ENCODE measurements at regions not wholly inside any gene's neighbourhood (a gene's known extent, or its start where the extent isn't known, plus 50 kb on each side); places are given as distances from the start of the nearest gene placed in this dataset.
"Not testable (repeated sequence)": the region's sequence is repeated elsewhere in the genome, so short reads cannot be mapped to it uniquely, and the experiment has no call there.

- no peak for FAIRE-seq
These were observed 90.5 kb upstream of the SIRPG start for GRCh38 chr20:1747953-1748577.

DNA sequence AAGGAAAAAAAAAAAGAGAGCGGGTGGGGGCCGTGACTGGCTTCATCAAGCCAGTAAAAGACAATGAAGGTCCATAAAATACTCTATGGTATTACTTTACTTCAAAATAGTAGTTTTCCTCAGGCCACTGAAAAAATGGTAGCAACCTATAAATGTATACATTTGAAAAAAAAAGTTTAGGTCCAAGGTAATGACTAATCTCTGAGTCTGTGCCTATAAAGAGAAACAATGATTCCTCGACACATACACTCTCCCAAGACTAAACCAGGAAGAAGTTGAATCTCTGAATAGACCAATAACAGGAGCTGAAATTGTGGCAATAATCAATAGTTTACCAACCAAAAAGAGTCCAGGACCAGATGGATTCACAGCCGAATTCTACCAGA lies 84.5 kb upstream of the SIRPG start:
- not testable (repeated sequence) for FAIRE-seq

GRCh38 chr20:1741309-1742048 lies 83.9 kb upstream of the SIRPG start:
- FAIRE-seq: no peak

- FAIRE-seq: no peak
These were observed 79.6 kb upstream of the SIRPG start for GRCh38 chr20:1737134-1737533.

DNA sequence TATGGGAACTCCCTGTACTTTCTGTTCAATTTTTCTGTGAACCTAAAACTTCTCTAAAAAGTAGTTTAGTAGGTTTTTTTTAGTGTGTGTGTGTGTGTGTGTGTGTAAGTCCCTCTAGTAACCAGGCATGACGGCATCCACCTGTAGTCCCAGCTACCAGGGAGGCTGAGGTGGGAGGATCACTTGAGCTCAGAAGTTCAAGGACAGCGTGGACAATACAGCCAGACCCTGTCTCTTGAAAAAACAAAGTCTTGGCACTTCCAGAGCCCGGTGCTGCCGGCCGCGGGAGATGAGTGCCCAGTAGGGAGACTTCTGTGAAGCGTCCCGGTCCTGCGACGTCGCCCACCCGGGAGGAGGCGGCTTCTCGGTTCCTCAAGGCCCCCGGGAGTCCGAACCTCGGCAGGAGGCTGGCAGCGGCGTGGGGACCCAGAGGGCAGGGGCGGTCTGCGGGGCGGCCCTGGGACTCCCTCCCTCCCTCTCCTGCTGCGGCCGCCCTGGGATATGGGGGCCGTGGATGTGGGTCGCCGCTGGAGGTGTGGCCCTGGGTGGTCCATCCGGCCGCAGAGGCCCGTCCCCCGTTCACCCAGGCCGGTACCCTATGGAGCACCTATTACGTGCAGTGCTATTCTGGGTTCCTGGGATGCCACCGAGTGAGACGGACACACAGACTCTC lies 78.0 kb upstream of the SIRPG start:
- no peak for FAIRE-seq

DNA sequence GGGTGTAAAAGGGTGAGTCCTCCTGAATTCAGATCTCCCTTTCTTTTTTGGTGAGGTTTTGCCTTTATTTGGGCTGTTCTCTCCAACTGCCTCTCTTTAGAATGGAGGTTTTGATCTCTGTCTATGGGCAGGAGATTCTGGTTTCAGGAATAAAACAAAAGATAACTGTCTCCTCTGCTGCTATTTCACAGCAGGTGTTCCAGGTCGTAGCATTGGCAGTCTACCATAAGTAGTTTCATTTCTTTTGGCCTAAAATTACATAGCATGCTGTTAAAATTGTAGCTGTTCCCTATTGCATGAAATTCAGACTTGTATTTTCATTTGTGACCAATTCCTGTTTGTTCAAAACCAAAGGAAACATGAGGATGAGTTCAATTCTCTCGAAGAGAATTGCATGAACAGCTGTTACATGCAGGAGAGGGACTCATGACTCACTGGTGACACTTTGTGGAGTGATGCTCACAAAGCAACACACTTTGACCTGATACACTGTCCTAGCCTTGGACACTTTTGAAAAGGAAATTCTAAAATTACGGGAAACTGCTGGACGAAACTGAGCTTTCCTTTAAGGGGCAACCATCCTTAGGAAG lies 76.8 kb upstream of the SIRPG start:
- no peak for FAIRE-seq

DNA sequence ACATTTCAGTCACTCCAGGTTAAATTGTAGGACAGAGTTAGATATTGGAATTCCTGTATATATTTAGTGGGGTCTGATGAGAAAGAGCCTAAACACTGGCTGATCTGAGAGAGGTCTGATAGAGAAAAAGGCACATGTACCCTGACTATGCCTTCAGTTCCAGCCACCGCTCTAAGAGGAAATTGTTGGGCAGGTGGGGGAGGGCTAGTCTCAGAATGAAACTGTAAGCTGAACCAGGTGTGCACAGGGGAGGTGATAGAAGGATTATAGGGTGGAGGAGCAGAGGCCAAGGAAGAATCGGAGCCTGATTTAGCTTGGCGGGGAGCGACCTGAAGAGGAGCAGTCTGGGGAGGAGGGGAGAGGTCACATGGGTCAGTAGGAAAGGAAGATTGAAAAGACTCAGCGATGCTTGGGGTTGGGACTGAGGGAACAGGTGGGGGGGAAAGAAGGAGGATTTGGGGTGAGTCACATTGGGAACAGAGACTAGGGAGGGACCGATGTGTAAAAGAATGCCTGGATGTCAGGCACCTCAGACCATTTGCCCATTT lies 74.3 kb upstream of the SIRPG start:
- FAIRE-seq: not testable (repeated sequence)

GRCh38 chr20:1730981-1731711 lies 73.6 kb upstream of the SIRPG start:
- not testable (repeated sequence) for FAIRE-seq

GRCh38 chr20:1727303-1727702 lies 69.7 kb upstream of the SIRPG start:
- FAIRE-seq: not testable (repeated sequence)

DNA sequence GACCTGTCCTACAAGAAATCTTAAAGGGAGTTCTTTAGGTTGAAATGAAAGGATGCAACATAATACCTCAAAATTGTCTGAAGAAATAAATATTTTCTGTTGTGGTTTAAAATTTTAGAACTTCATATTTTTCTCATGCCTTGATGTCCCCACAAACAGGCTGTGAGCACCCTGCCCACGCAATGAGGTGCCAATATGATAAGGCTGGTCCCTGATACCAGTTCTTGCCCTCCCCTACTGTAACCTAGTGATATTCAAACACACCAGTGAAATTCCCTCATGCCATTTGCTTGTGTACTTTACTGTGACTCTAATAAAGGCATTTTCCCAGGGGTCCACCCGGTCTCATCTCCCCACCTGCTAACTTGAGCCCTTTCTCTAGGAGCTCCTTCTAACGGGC lies 67.3 kb upstream of the SIRPG start:
- FAIRE-seq: no peak

- FAIRE-seq: no peak
These were observed 65.0 kb upstream of the SIRPG start for GRCh38 chr20:1722513-1723050.

DNA sequence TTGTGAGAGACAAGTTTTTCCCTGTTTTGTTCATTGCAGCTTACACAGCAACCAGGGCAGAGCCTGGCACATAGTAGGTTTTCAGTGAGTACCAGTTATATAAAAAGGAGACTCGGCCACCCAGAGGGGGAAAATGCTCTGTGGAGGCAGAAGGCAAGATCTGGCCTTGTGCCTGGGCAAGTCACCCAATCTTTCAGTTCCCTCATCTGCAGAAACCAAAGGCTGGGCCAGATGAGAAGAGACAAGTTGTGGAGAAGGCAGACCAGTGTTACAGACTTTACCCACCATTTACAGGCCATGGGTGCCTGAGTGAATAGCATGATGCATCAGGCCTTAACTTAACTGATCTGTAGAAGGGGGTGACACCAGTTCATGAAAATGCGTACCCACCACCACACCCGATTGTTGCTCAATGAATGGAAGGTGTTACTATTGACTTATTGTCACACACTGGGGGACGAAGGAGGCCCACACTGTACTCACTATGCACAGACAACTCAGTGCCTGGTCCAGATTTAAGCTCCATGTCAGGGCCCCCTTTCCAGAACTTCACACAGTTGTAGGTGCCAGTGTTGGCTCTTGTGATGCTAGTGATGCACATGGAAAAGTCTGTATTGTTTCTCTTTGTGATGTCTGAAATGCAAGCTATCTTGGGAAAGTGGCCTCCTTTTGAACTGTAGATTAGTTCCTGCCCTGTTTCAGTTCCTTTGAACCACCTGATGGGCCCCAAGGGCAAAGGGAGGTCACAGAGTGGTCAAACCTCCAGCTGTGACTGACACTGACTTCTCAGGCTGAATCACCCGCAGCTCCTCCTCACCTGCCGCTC lies 64.3 kb upstream of the SIRPG start:
- no peak for FAIRE-seq

- FAIRE-seq: no peak
These were observed 63.4 kb upstream of the SIRPG start for GRCh38 chr20:1720845-1721475.

DNA sequence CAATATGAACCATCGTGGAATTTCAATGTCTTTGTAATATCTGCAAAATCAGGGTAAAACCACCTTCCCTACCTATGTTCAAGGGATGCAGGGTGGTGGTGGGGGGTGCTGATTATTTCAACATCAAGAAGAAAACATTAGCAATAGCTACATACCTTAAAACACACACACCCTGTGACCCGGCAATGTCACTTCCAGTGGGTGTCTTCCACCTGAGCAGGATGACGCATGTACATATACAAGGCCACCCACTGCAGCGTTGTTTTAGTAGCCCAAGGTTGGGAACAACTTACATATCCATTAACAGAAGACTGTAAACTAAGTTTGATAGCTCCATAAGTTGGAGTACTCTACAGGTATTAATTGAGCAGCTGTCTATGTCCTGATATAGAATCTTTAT lies 62.6 kb upstream of the SIRPG start:
- FAIRE-seq: no peak

DNA sequence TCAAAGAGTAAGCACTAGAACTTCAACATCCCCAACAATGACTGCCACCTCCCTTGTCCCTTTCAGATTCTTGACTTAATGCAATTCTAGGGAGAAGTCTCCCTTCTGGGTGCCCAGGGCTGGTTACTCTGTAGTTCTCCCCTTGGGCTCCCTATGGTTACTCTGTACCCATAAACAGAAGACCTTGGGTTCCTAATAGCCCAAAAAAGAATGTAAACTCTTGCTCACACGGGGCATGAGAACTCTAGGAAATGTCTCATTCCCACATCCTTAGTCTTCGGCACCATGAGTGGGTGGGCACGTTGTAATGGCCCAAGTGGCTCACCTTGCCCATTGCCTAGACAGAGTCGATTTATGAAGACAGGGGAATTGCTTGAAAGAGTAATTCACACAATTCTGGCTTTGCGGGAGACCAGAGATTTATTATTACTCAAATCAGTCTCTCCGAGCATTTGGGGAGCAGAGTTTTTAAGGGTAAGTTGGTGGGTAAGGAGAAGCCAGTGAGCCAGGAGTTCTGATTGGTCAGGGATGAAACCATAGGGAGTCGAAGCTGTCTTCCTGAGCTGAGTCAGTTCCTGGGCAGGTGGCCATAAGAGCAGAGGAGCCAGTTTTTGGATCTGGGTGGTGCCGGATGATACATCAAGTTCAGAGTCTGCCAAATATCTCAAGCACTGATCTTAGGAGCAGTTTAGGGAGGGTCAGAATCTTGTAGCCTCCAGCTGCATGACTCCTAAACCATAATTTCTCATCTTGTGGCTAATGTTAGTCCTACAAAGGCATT lies 61.2 kb upstream of the SIRPG start:
- no peak for FAIRE-seq

DNA sequence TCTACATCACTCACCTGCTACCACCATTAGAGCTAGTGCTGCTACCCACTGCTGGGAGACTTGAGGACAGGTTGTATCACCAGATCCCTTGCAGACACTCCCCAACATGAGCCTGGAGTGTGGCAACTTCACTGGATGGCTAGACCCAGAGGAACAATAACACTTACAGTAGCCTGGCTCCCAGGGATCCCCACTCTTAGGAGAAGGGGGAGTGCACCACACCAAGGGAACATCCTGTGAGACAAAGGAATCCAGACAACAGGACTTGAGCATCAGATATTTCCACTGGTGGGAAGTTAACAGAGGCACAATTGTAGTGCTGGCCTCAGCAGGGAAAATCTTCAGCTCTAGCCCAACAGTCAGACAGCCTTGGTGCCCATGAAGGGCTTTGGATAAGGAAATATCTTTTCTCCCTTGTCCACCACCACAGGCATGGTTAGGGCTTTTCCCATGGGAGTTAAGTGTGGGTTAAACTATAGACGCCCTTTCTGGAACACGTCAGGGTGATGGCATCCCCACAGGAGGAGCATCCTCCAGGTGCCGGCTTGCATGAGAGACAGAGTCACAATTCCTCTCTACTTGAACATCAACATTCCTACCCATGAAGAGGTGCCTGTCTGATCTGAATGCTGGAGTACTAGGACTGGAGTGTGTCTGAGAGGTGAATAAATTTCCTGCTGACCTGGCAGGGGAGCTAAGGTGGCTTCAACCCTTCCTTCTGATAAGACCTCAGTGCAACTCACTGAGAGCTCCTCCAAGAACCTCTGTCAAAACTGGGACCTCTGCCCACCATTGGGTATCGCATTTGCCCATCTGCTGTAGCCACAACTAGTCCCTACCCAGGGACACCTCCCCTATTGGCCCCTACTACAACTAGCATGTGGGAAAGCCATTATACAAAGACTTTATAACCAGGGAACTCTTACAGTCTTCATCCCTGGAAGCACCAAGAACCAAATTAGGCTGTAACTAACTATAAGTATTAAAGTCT lies 55.4 kb upstream of the SIRPG start:
- FAIRE-seq: no peak

DNA sequence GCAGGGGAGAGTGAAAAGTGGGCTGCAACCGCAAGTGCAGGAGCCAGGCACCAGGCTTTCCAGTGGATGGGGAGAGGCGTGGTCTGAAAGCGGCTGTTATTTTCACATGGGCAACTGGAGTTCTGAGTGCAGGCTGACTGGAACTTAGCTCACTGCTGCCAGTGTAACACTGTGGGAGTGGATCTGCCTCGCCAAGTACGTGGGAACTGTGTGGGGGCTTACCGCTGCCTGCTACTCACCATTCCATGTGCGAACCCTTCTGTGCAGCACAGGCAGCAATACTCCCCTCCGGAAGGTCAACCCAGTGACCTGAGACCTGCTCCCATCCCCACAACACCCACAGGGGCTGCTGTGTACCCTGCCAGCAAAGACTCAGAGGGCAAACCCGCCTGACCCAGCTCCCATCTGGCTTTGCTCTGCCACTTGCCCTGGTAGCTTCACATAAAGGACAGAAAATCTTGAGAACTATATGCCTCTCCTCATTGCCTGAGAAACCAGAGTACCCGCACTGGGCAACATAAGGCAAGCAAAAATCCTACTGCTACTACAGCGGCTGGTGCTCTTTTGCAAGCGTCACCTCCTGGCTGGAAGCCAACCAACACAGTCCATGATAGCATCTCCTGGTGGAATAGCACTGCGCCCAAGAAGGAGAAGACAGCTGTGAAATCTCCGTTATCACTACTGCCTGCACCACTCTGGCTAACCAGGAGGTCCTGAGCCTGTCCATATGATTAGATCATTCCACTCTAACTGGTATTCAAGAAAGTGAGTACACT lies 54.4 kb upstream of the SIRPG start:
- FAIRE-seq: no peak

GRCh38 chr20:1711266-1711665 lies 53.7 kb upstream of the SIRPG start:
- FAIRE-seq: no peak
